Lower leg skin (tissue), 4 donors: ENCODE measurements at regions not wholly inside any gene's neighbourhood (a gene's known extent, or its start where the extent isn't known, plus 50 kb on each side); places are given as distances from the start of the nearest gene placed in this dataset.

Source experiments
- DNase-seq, 2 donors: peaks; one replicate each; pipeline ENCODE4 v3.0.0-alpha.2; 2019; ENCODE audit warnings: low spot score in 2 of 2
- H3K4me3 ChIP-seq: fragments of 200-600 bp; sonication (generic); 2 replicates; pipeline ENCODE4 v1.5.1; 2017; ENCODE audit warnings: mild to moderate bottlenecking, low read depth; ENCODE audit not compliant: poor library complexity, severe bottlenecking
- POLR2A ChIP-seq, 2 donors: fragments of 450-650 bp; IDR thresholded peaks; one replicate each; pipeline ENCODE4 v1.6.1; 2016 to 2017; ENCODE audit warnings: antibody characterized with exemption in 2 of 2, mild to moderate bottlenecking in 1 of 2, moderate library complexity in 1 of 2
- WGBS, 2 donors: methylation state at CpG; one replicate each; pipeline ENCODE4 v1.1.5; 2018; 5-methylcytosine and 5-hydroxymethylcytosine counted together
- intact Hi-C: fragments of 100-400 bp; cut with DNase I; formaldehyde crosslinking; loops from one replicate; pipeline ENCODE4 v1.15.0; 2023; ENCODE audit warnings: low total_unique reads
- TF ChIP-seq, protein P1 (sequence below), 3 donors: fragments of 450-650 bp; IDR thresholded peaks; one replicate each; pipeline ENCODE4 v1.5.1; 2016; ENCODE audit warnings: antibody characterized with exemption in 3 of 3, mild to moderate bottlenecking in 3 of 3, moderate library complexity in 2 of 3

DNA sequence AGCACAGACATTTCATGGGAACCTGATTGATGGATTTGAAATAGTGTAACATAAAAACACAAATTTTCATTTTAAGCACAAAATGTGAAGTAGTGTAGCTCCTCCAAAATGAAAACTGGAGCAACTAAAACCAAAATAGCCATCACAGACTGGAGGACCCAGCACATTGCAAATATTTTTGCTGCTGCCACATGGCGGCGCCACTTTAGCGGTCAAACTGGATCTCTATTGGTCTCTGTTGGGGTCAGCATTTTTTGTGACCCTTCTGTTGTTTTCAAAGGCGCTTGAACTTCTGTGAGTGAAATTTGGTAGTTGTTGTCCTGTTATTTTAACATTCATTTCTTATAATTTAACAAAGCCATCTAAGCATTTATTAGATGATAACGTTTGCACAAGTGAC is 259.9 kb downstream of the IL20RB start:
- DNase-seq: no peak
- 30 to 36% methylated on average over 5 of the region's 5 CpGs for WGBS, 2 donors

DNA sequence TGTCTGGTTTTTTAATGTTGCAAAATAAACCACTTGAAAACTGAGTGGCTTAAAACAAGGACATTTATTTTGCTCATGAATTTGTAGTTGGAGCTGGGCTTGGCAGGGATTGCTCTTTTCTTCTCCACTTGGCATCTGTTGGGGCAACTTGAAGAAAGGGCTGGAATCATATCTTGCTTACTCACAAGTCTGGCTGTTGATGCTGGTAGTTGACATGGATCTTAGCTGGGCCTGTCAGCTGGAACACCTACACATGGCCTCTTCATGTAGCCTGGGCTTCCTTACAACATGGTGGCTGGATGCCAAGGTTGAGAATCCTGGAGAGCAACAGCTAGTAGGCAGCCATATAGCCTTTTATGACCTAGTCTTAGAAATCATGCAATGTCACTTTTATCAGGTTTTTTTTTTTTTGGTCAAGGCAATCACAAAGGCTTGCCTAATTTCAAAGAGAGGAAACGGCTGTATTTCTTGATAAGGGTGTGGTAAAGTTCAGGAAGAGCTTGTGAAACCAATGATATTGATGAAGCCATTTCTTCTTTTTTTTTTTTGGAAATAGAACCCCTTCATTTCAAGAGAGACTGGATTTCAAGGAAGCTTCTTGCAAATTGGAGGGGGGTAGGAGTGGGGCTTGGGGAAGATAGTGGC is 262.1 kb downstream of the IL20RB start:
- WGBS, 2 donors: 76 to 80% methylated on average over 1 of the region's 1 CpG
- no peak overlapping the region for H3K4me3 ChIP-seq
- intact Hi-C loops: no loop called here
- no peak for TF ChIP-seq POLR2A (IDR thresholded peaks at IDR 0.05)
- TF ChIP-seq, protein P1, sequence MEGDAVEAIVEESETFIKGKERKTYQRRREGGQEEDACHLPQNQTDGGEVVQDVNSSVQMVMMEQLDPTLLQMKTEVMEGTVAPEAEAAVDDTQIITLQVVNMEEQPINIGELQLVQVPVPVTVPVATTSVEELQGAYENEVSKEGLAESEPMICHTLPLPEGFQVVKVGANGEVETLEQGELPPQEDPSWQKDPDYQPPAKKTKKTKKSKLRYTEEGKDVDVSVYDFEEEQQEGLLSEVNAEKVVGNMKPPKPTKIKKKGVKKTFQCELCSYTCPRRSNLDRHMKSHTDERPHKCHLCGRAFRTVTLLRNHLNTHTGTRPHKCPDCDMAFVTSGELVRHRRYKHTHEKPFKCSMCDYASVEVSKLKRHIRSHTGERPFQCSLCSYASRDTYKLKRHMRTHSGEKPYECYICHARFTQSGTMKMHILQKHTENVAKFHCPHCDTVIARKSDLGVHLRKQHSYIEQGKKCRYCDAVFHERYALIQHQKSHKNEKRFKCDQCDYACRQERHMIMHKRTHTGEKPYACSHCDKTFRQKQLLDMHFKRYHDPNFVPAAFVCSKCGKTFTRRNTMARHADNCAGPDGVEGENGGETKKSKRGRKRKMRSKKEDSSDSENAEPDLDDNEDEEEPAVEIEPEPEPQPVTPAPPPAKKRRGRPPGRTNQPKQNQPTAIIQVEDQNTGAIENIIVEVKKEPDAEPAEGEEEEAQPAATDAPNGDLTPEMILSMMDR (IDR thresholded peaks at IDR 0.05): no peak
- DNase-seq: no peak

More for the DNA sequence above, 259.9 kb downstream of the IL20RB start:
- TF ChIP-seq, protein P1 (IDR thresholded peaks at IDR 0.05): no peak
- H3K4me3 ChIP-seq: no peak overlapping the region
- intact Hi-C loops: no loop called here

DNA sequence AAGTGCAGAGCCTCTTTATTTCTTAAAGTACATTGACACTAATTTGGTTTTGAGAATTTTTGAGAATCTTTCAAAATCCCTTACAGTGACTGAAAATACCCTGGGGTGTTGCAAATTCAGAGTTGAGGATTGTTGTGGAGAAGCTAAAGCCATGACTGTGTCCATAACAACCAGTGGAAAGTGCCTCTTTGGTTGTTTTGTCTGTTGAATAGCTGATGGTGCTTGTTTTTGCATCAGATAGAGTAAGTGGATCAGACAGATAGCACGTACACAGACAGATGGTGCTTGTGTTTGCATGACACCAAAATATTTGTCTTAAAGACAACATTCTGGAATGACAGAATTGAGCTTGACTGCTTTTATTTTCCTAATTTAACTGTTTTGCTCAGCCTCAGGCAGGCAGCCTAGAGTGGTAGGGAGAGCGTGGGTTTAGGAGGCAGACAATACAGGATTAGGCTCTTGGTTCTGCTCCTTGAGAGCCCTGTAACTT is 265.0 kb downstream of the IL20RB start:
- TF ChIP-seq, protein P1 (IDR thresholded peaks at IDR 0.05): no peak
- TF ChIP-seq POLR2A (IDR thresholded peaks at IDR 0.05): no peak
- intact Hi-C loops: no loop called here
- WGBS, 2 donors: 62 to 70% methylated on average over 2 of the region's 2 CpGs
- no peak for DNase-seq
- no peak overlapping the region for H3K4me3 ChIP-seq

DNA sequence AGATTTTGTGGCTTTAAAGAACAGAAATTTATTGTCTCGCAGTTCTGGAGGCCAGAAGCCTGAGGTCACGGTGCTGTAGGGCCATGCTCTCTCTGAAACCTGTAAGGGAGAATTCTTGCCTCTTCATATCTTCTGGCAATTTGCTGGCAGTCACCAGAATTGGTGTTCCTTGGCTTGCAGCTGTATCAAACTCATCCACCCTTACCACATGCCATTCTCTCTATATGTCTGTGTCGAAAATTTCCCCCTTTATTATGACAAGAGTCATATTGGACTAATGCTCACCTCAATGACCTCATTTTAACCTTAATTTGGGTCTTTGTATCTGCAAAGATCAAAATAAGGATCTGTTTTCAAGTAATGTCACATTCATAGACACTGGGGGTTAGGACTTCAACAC is 266.7 kb downstream of the IL20RB start:
- no peak for TF ChIP-seq POLR2A (IDR thresholded peaks at IDR 0.05)
- TF ChIP-seq, protein P1 (IDR thresholded peaks at IDR 0.05): no peak
- no peak overlapping the region for H3K4me3 ChIP-seq
- intact Hi-C loops: no loop called here
- DNase-seq: no peak
- 77 to 84% methylated on average over 3 of the region's 3 CpGs for WGBS, 2 donors

DNA sequence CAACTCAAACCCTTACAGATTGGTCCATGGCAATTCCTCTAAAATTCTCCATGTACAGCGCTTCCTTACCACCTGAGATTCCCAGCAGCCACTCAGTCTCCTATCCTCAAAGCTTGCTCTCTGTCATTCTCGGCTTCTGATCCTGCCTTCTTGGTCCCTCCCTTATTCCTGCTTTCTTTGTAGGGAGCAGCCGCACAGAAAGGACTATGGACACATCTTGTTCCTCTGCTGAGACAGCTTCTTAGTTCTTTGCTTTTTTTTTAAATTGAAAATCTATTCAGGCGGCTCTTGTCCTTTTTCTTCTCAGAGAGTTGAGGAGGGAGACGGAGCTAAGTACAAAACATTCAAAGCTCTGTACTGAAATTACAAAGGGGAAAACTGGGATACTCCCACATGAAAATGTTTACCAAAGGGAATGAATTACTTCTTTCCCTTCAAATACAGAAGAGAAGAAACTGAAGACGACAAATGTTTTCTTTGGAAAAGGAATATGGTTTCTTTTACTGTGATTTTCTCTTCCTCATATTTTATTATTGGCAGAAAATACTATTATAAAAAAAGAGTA is 285.1 kb downstream of the IL20RB start:
- WGBS, 2 donors: 83% methylated on average over 6 of the region's 6 CpGs
- intact Hi-C loops: no loop called here
- TF ChIP-seq, protein P1 (IDR thresholded peaks at IDR 0.05): no peak
- no peak for TF ChIP-seq POLR2A (IDR thresholded peaks at IDR 0.05)
- no peak overlapping the region for H3K4me3 ChIP-seq
- no peak for DNase-seq
